Skeletal muscle satellite cell (primary cell): ENCODE measurements at regions not wholly inside any gene's neighbourhood (a gene's known extent, or its start where the extent isn't known, plus 50 kb on each side); places are given as distances from the start of the nearest gene placed in this dataset.

Experiments
- H3K27me3 ChIP-seq: 2 replicates; pipeline ENCODE4 v1.7.0; 2013; ENCODE audit warnings: low read length; ENCODE audit not compliant: control insufficient read depth, insufficient read depth
- H3K36me3 ChIP-seq: 2 replicates; pipeline ENCODE4 v1.7.0; 2013; ENCODE audit warnings: mild to moderate bottlenecking, control low read depth, low read length; ENCODE audit not compliant: insufficient read depth
- H3K4me1 ChIP-seq: 2 replicates; pipeline ENCODE4 v1.7.0; 2013; ENCODE audit warnings: low read length; ENCODE audit not compliant: control insufficient read depth, insufficient read depth
- H3K4me2 ChIP-seq: 2 replicates; pipeline ENCODE4 v1.7.0; 2013; ENCODE audit warnings: mild to moderate bottlenecking, low read length
- H3K4me3 ChIP-seq: 2 replicates; pipeline ENCODE4 v1.7.0; 2013; ENCODE audit warnings: low read length
- H3K9ac ChIP-seq: 2 replicates; pipeline ENCODE4 v1.7.0; 2013; ENCODE audit warnings: mild to moderate bottlenecking, low read depth, low read length, moderate library complexity
- H3K9me3 ChIP-seq: replicated peaks from 2 replicates; pipeline ENCODE4 v1.7.0; 2013; ENCODE audit warnings: mild to moderate bottlenecking, control low read depth, low read length

DNA sequence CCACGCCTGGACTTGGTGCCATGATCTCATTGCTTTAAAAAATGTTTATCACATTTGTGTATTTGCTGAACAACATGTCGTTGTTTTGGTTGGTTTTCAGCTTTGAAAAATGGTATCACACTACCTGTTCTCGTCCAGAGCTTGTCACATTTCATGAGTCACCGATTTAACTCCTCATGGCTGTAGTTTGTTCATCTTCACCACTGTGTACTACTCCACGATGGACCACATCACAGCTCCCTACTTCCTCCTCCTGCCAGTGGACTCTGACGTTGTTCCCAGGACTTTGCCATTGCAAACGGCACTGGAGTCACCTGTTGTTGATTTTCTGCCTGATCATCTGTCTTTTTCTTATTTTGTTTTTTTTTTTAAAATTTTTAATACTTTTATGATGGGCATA, 157.7 kb downstream of the ERMARD start:
- Histone ChIP-seq H3K4me3 (no peak overlapping the region), H3K4me2 (no peak overlapping the region), H3K36me3 (no peaks in the 10 kb centered on the region), H3K9me3 (peaks cover 4% of the 10 kb centered on the region), H3K9ac (no peak overlapping the region), H3K27me3 (no peaks in the 10 kb centered on the region), H3K4me1 (no peaks in the 10 kb centered on the region)

- Histone ChIP-seq H3K9ac (no peak overlapping the region), H3K4me1 (no peaks in the 10 kb centered on the region), H3K36me3 (no peaks in the 10 kb centered on the region), H3K9me3 (peaks cover 8% of the 10 kb centered on the region), H3K27me3 (no peaks in the 10 kb centered on the region), H3K4me2 (no peak overlapping the region), H3K4me3 (no peak overlapping the region)
Observed at GRCh38 chr6:169908403-169908933, 157.0 kb downstream of the ERMARD start.

- H3K4me1 ChIP-seq: no peaks in the 10 kb centered on the region
- H3K4me2 ChIP-seq: no peak overlapping the region
- H3K27me3 ChIP-seq: no peaks in the 10 kb centered on the region
- H3K36me3 ChIP-seq: no peaks in the 10 kb centered on the region
- H3K9ac ChIP-seq: no peak overlapping the region
- H3K4me3 ChIP-seq: no peak overlapping the region
- H3K9me3 ChIP-seq: peaks cover 9% of the 10 kb centered on the region
Observed at GRCh38 chr6:169907419-169908115, 156.1 kb downstream of the ERMARD start.

- Histone ChIP-seq H3K4me1 (no peaks in the 10 kb centered on the region), H3K9ac (no peak overlapping the region), H3K27me3 (no peaks in the 10 kb centered on the region), H3K4me2 (no peak overlapping the region), H3K4me3 (no peak overlapping the region), H3K9me3 (peaks cover 9% of the 10 kb centered on the region), H3K36me3 (no peaks in the 10 kb centered on the region)
Observed at GRCh38 chr6:169906688-169907418, 155.4 kb downstream of the ERMARD start.

DNA sequence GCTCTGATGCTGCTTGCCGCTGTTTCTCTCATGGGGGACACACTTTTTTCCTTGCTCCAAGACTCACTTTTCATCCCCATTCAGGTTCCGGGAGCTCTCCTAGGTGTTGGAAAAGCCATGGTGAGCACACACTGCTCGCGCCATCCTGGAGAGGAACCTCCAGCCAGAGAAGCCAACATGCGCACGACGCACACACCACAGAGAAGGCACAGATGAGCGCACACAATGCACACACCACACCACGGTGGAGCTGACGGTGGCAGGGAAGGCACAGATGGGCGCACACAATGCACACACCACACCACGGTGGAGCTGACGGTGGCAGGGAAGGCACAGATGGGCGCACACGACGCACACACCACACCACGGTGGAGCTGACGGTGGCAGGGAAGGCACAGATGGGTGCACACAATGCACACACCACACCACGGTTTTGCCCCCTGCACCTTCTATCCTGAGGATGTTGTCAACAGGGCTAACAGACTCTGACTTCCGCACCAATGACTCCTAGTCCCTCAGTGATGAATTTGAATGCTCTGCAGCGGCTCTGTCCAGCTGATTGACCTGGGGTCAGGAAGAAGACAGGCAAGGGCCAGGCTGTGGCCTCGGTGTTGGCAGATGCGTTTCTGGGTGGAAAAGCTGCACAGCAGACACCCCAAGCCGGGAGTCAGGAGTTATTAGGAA, 154.7 kb downstream of the ERMARD start:
- Histone ChIP-seq H3K9me3 (peaks cover 9% of the 10 kb centered on the region), H3K27me3 (no peaks in the 10 kb centered on the region), H3K36me3 (no peaks in the 10 kb centered on the region), H3K9ac (no peak overlapping the region), H3K4me2 (no peak overlapping the region), H3K4me1 (no peaks in the 10 kb centered on the region), H3K4me3 (no peak overlapping the region)

DNA sequence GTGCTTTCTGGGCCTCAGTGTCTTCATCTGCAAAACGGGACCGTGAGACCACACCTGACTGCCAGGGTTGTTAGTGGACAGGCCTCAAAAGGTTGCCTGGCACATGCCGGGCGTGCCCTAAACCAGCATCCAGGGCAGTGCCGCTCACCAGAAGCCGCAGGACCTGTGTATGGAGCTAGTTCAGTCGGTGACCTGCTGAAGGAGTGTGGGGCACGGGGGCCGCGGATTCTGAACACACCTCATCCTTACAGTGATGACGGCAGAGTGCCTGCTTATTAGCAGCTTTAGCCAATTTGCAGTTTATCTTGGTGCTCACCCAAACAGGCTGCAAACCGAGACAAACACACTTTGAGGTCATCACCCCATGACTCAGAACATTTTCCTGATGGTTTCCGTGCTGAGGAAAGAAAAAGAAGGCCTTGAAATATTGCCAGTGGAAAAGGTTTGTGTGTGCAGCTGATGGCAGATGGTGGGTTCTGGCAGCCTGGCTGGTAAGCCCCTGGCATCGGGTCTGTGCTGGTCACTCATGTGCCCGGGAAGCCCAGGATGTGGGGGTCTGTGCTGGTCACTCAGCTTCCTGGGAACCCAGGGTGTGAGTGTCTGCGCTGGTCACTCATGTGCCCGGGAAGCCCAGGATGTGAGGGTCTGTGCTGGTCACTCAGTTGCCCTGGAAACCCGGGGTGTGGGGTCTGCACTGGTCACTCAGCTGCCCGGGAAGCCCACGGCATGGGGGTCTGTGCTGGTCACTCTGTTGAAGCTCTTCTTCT, 153.8 kb downstream of the ERMARD start:
- no peak overlapping the region for H3K4me3 ChIP-seq
- H3K4me1 ChIP-seq: no peaks in the 10 kb centered on the region
- H3K9ac ChIP-seq: no peak overlapping the region
- peaks cover 9% of the 10 kb centered on the region for H3K9me3 ChIP-seq
- no peaks in the 10 kb centered on the region for H3K27me3 ChIP-seq
- no peak overlapping the region for H3K4me2 ChIP-seq
- no peaks in the 10 kb centered on the region for H3K36me3 ChIP-seq

DNA sequence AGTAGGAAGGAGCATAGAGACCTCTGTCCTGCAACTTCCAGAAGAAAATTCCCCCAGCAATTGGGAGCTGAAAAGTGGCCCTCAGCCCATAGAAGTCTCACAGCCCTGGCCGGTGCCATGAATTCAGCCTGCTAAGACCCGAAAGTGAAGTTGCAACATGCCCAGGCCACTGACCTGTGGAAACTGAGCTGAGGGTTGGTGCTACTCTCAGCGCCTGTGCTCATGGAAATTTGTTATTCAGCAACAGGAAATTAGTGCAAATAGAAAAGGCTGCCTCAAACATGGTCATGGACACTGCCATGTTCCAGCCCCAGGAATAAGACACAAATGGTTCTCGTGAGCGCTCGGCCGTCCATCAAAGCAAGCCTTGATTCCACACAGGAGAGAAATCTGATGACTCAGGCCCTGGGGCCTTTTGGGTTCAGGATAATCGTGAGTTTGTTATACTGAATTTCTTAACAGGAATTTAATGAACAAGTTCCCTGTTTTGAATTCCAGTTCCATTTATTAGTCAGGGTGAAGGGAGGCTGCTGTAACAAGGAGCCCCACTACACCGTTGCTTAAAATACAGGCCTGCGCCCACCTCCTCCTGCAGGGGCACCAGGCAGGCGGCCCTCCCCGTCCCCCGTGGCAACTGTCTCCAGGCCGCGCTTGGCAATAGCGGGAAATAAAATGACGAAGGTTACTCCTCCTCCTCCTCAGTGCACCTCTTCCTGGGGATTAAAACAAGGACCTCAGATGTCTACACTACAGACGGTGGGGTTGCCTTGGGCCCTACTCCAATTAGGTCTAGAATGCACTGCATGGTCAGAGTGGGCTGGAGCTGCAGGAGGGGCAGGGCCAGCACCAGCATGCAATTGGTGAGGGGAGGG, 152.9 kb downstream of the ERMARD start:
- Histone ChIP-seq H3K4me3 (no peak overlapping the region), H3K27me3 (no peaks in the 10 kb centered on the region), H3K9ac (no peak overlapping the region), H3K36me3 (no peaks in the 10 kb centered on the region), H3K4me1 (no peaks in the 10 kb centered on the region), H3K9me3 (peaks cover 9% of the 10 kb centered on the region), H3K4me2 (no peak overlapping the region)

DNA sequence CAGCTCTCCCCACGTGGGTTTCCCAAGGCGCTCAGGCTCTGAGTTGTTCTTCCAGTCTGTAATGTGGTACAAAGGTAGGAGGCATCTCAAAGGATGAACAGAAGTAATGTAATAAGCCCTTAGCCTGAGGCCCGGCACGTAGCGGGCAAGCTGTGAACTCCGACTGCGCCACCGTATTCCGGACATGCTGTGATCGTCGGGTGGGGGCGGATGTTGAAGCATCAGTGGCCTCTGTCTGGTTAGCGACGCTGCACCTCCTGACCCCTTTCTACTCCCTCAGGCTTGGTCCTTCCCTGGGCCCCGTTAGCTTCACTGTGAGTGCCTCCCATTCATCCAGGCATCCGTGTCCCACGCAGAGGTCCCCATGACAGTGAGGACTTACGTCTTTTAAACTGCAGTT, 151.7 kb downstream of the ERMARD start:
- Histone ChIP-seq H3K9me3 (peaks cover 9% of the 10 kb centered on the region), H3K4me3 (no peak overlapping the region), H3K4me1 (no peaks in the 10 kb centered on the region), H3K36me3 (no peaks in the 10 kb centered on the region), H3K9ac (no peak overlapping the region), H3K4me2 (no peak overlapping the region), H3K27me3 (no peaks in the 10 kb centered on the region)

DNA sequence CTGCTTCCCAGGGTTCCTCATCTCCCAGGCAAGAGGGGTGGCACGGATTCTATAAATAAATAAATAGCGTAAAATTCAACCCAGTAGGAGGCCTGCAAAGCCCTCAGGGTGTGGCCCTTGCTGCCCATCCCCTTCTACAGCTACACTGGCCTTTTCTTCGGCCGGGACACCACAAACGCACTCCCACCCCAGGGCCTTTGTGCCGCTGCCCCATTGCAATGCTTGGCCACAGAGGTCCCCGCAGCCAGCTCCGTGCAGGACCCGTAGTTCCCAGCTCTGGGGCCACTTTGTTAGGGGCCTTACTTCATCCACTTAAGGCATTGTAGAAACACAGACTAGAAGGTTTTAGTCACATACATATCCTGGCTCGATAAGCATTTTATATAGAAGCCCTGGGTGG, 151.2 kb downstream of the ERMARD start:
- no peaks in the 10 kb centered on the region for H3K36me3 ChIP-seq
- no peaks in the 10 kb centered on the region for H3K4me1 ChIP-seq
- H3K9ac ChIP-seq: no peak overlapping the region
- peaks cover 9% of the 10 kb centered on the region for H3K9me3 ChIP-seq
- H3K4me2 ChIP-seq: no peak overlapping the region
- no peaks in the 10 kb centered on the region for H3K27me3 ChIP-seq
- H3K4me3 ChIP-seq: no peak overlapping the region

DNA sequence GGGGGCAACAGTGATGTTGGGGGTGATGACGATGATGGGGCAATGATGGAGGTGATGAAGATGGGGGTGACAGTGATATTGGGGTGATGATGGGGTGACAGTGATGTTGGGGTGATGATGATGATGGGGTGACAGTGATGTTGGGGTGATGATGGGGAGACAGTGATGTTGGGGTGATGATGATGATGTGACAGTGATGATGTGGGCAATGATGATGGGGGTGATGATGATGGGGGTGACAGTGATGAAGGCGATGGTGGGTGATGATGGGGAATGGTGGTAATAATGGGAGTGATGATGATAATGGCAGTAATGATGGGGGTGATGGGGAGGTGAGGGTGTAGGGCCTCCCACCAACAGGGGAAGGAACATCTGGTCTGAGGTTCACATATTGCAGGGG, 150.6 kb downstream of the ERMARD start:
- Histone ChIP-seq H3K4me2 (no peak overlapping the region), H3K27me3 (no peaks in the 10 kb centered on the region), H3K9me3 (peaks cover 11% of the 10 kb centered on the region), H3K4me1 (no peaks in the 10 kb centered on the region), H3K9ac (no peak overlapping the region), H3K4me3 (no peak overlapping the region), H3K36me3 (no peaks in the 10 kb centered on the region)
